T-cell (primary cell): ENCODE measurements at regions not wholly inside any gene's neighbourhood (a gene's known extent, or its start where the extent isn't known, plus 50 kb on each side); places are given as distances from the start of the nearest gene placed in this dataset.

Source experiments
- ATAC-seq, 4 experiments: fragments of 200-7000 bp in 3 of 4; fragments of 150-1000 bp in 1 of 4; cut with Tn5 transposase; replicated peaks in 1 of 4; 1 replicate in 3 of 4; 2 replicates in 1 of 4; pipeline ENCODE4 v1.10.0; 2021; ENCODE audit warnings: moderate library complexity in 3 of 4, mild to moderate bottlenecking in 2 of 4, moderate number of reproducible peaks in 1 of 4
- CTCF ChIA-PET, 2 donors: fragments of 300-600 bp; sonication (Branson Sonifier 250); formaldehyde crosslinking; loops; one replicate each; lab custom pipeline; 2022; ENCODE audit warnings: antibody characterized with exemption in 2 of 2; lab: Charles Lee
- POLR2A ChIA-PET, 2 donors: fragments of 300-600 bp; sonication (Branson Sonifier 250); formaldehyde crosslinking; loops; one replicate each; lab custom pipeline; 2022; ENCODE audit warnings: antibody characterized with exemption in 2 of 2; lab: Charles Lee
- DNase-seq, 35 experiments: peaks; one replicate each; pipeline versions ENCODE4 v3.0.0 to v3.0.0-alpha.2; 2013 to 2023
- H3K27ac ChIP-seq: one replicate; pipeline ENCODE4 v1.5.1; 2013; ENCODE audit warnings: low read length
- H3K27me3 ChIP-seq, 2 experiments: replicated peaks in 1 of 2; 1 replicate in 1 of 2; 2 replicates in 1 of 2; pipeline versions ENCODE4 v1.6.1 to v1.7.0; 2013; ENCODE audit warnings: low read length in 1 of 2, mixed read lengths in 1 of 2; ENCODE audit not compliant: control insufficient read depth in 2 of 2, insufficient read depth in 2 of 2; ENCODE audit errors: extremely low read depth in 1 of 2
- H3K36me3 ChIP-seq, 2 donors: 1 replicate in 1 of 2; 2 replicates in 1 of 2; pipeline versions ENCODE4 v1.6.1 to v1.7.0; 2013; ENCODE audit warnings: low read length in 1 of 2; ENCODE audit not compliant: control insufficient read depth in 2 of 2, insufficient read depth in 1 of 2; ENCODE audit errors: extremely low read depth in 1 of 2
- H3K4me1 ChIP-seq, 2 experiments: 1 replicate in 1 of 2; 2 replicates in 1 of 2; pipeline versions ENCODE4 v1.6.1 to v1.7.0; 2013; ENCODE audit warnings: low read length in 2 of 2, mixed read lengths in 1 of 2; ENCODE audit not compliant: insufficient read depth in 2 of 2, control insufficient read depth in 1 of 2; ENCODE audit errors: extremely low read depth in 1 of 2
- H3K4me3 ChIP-seq, 2 donors: 1 replicate in 1 of 2; 2 replicates in 1 of 2; pipeline versions ENCODE4 v1.5.1 to v1.7.0; 2013; ENCODE audit warnings: mild to moderate bottlenecking in 2 of 2, low read length in 1 of 2, moderate library complexity in 1 of 2; ENCODE audit not compliant: control insufficient read depth in 1 of 2; ENCODE audit errors: extremely low read depth in 1 of 2
- H3K9me3 ChIP-seq: 2 replicates; pipeline ENCODE4 v1.7.0; 2013
- H3K27ac Mint-ChIP-seq, 2 donors: one replicate each; pipeline ENCODE4 v1.8.0; 2020 to 2021; ENCODE audit warnings: mild to moderate bottlenecking in 2 of 2, mixed read lengths in 2 of 2
- H3K27me3 Mint-ChIP-seq, 2 donors: one replicate each; pipeline ENCODE4 v1.8.0; 2021 to 2022; ENCODE audit warnings: mixed read lengths in 2 of 2
- H3K36me3 Mint-ChIP-seq: one replicate; pipeline ENCODE4 v1.8.0; 2021; ENCODE audit warnings: mixed read lengths
- H3K4me1 Mint-ChIP-seq, 3 donors: one replicate each; pipeline ENCODE4 v1.8.0; 2020 to 2022; ENCODE audit warnings: mixed read lengths in 3 of 3, mild to moderate bottlenecking in 1 of 3
- H3K4me3 Mint-ChIP-seq, 3 donors: one replicate each; pipeline ENCODE4 v1.8.0; 2020 to 2022; ENCODE audit warnings: mild to moderate bottlenecking in 3 of 3, mixed read lengths in 3 of 3, moderate library complexity in 3 of 3
- H3K9me3 Mint-ChIP-seq, 3 donors: one replicate each; pipeline ENCODE4 v1.8.0; 2020 to 2022; ENCODE audit warnings: mixed read lengths in 3 of 3
- WGBS: methylation state at CpG from one replicate; pipeline ENCODE4 v1.1.5; 2013; ENCODE audit warnings: missing lambda C conversion rate; ENCODE audit not compliant: insufficient coverage; 5-methylcytosine and 5-hydroxymethylcytosine counted together

- peaks cover 0 to 4% of the 10 kb centered on the region in 2 experiments for H3K27me3 ChIP-seq
- Mint-ChIP-seq H3K36me3 (no peaks in the 10 kb centered on the region), H3K4me3 (no peak overlapping the region), H3K9me3 (peaks cover 6 to 13% (median 7%) of the 10 kb centered on the region in 3 donors), H3K27me3 (peaks cover 3 to 22% of the 10 kb centered on the region in 2 donors), H3K27ac (no peak overlapping the region), H3K4me1 (no peaks in the 10 kb centered on the region)
- no peak for DNase-seq
- no peak for ATAC-seq
- ChIA-PET POLR2A (interaction anchor here in 1 of 2 donors (0.6 kb wide), 1 partner anchor 51 kb away, joined by 3 read pairs; no protein-coding TSS in a partner anchor), CTCF (no interaction called here)
- no peak overlapping the region for H3K27ac ChIP-seq
- no peaks in the 10 kb centered on the region for H3K36me3 ChIP-seq
- H3K4me3 ChIP-seq, result no peak overlapping the region
- WGBS, result no CpG with 5 or more reads among the region's 1 CpG
- H3K9me3 ChIP-seq, result no peaks in the 10 kb centered on the region
- H3K4me1 ChIP-seq, result no peaks in the 10 kb centered on the region
Observed at GRCh38 chr6:169946971-169947370, 195.5 kb downstream of the ERMARD start.

- CTCF ChIA-PET, result no interaction called here
- H3K27me3 Mint-ChIP-seq, result peaks cover 3 to 27% of the 10 kb centered on the region in 2 donors
Observed at GRCh38 chr6:169945117-169945516, 193.7 kb downstream of the ERMARD start.

GRCh38 chr6:169944415-169944814 is 193.0 kb downstream of the ERMARD start:
- Mint-ChIP-seq H3K27me3 (peaks cover 6 to 29% of the 10 kb centered on the region in 2 donors), H3K4me1 (no peaks in the 10 kb centered on the region), H3K9me3 (peaks cover 6 to 13% (median 7%) of the 10 kb centered on the region in 3 donors), H3K4me3 (no peak overlapping the region), H3K36me3 (no peaks in the 10 kb centered on the region), H3K27ac (no peak overlapping the region)
- H3K27ac ChIP-seq, result no peak overlapping the region
- H3K4me3 ChIP-seq, result no peak overlapping the region
- H3K36me3 ChIP-seq, result no peaks in the 10 kb centered on the region
- POLR2A ChIA-PET, result no interaction called here
- H3K27me3 ChIP-seq, result peaks cover 0 to 19% of the 10 kb centered on the region in 2 experiments
- H3K9me3 ChIP-seq, result no peaks in the 10 kb centered on the region
- ATAC-seq (no peak), DNase-seq (no peak)
- CTCF ChIA-PET, result no interaction called here
- no peaks in the 10 kb centered on the region for H3K4me1 ChIP-seq

More at GRCh38 chr6:169945117-169945516, 193.7 kb downstream of the ERMARD start:
- POLR2A ChIA-PET, result no interaction called here
- ATAC-seq (no peak), DNase-seq (no peak)
- Mint-ChIP-seq H3K36me3 (no peaks in the 10 kb centered on the region), H3K27ac (no peak overlapping the region), H3K4me1 (no peaks in the 10 kb centered on the region), H3K4me3 (no peak overlapping the region), H3K9me3 (peaks cover 6 to 13% (median 7%) of the 10 kb centered on the region in 3 donors)
- no CpG with 5 or more reads among the region's 3 CpGs for WGBS
- no peaks in the 10 kb centered on the region for H3K4me1 ChIP-seq
- H3K27me3 ChIP-seq, result peaks cover 0 to 13% of the 10 kb centered on the region in 2 experiments
- no peaks in the 10 kb centered on the region for H3K9me3 ChIP-seq
- no peak overlapping the region for H3K4me3 ChIP-seq
- H3K36me3 ChIP-seq, result no peaks in the 10 kb centered on the region
- no peak overlapping the region for H3K27ac ChIP-seq

- Mint-ChIP-seq H3K9me3 (peaks cover 6 to 13% (median 7%) of the 10 kb centered on the region in 3 donors), H3K27me3 (peaks cover 10 to 32% of the 10 kb centered on the region in 2 donors), H3K36me3 (no peaks in the 10 kb centered on the region), H3K27ac (no peak overlapping the region), H3K4me3 (no peak overlapping the region), H3K4me1 (no peaks in the 10 kb centered on the region)
- no peaks in the 10 kb centered on the region for H3K9me3 ChIP-seq
- CTCF ChIA-PET, result no interaction called here
- no peaks in the 10 kb centered on the region for H3K36me3 ChIP-seq
- ATAC-seq (no peak), DNase-seq (no peak)
- POLR2A ChIA-PET, result no interaction called here
- H3K4me3 ChIP-seq, result no peak overlapping the region
- no peak overlapping the region for H3K27ac ChIP-seq
- no peaks in the 10 kb centered on the region for H3K4me1 ChIP-seq
- H3K27me3 ChIP-seq, result peaks cover 0 to 20% of the 10 kb centered on the region in 2 experiments
Observed at GRCh38 chr6:169944061-169944337, 192.6 kb downstream of the ERMARD start.

GRCh38 chr6:169943241-169944060 is 192.0 kb downstream of the ERMARD start:
- no peak overlapping the region for H3K4me3 Mint-ChIP-seq
- WGBS, result 82% methylated on average over 3 of the region's 7 CpGs
- Histone ChIP-seq H3K27ac (no peak overlapping the region), H3K36me3 (no peaks in the 10 kb centered on the region), H3K4me3 (no peak overlapping the region), H3K4me1 (no peaks in the 10 kb centered on the region), H3K9me3 (no peaks in the 10 kb centered on the region), H3K27me3 (peaks cover 0 to 25% of the 10 kb centered on the region in 2 experiments)
- ChIA-PET POLR2A (no interaction called here), CTCF (interaction anchor here in 1 of 2 donors (0.7 kb wide), 1 partner anchor 1306 kb away, joined by 3 read pairs; no protein-coding TSS in a partner anchor)
- no peaks in the 10 kb centered on the region for H3K4me1 Mint-ChIP-seq
- ATAC-seq (no peak), DNase-seq (no peak)
- peaks cover 13 to 32% of the 10 kb centered on the region in 2 donors for H3K27me3 Mint-ChIP-seq
- H3K36me3 Mint-ChIP-seq, result no peaks in the 10 kb centered on the region
- H3K27ac Mint-ChIP-seq, result no peak overlapping the region
- peaks cover 6 to 13% (median 7%) of the 10 kb centered on the region in 3 donors for H3K9me3 Mint-ChIP-seq

- H3K27ac Mint-ChIP-seq, result no peak overlapping the region
- H3K27me3 ChIP-seq, result peaks cover 0 to 32% of the 10 kb centered on the region in 2 experiments
- DNase-seq, result no peak
- POLR2A ChIA-PET, result interaction anchor here in 1 of 2 donors (0.6 kb wide), 1 partner anchor 10 kb away, joined by 4 read pairs; no protein-coding TSS in a partner anchor
- no peak overlapping the region for H3K27ac ChIP-seq
- no peaks in the 10 kb centered on the region for H3K4me1 Mint-ChIP-seq
- CTCF ChIA-PET, result interaction anchor here in 1 of 2 donors (0.5 kb wide), 1 partner anchor 8 kb away, joined by 3 read pairs; no protein-coding TSS in a partner anchor
- no peaks in the 10 kb centered on the region for H3K9me3 ChIP-seq
- no peak for ATAC-seq
- no peak overlapping the region for H3K4me3 ChIP-seq
- no peaks in the 10 kb centered on the region for H3K36me3 ChIP-seq
- no peaks in the 10 kb centered on the region for H3K4me1 ChIP-seq
- H3K27me3 Mint-ChIP-seq, result peaks cover 17 to 37% of the 10 kb centered on the region in 2 donors
- no peaks in the 10 kb centered on the region for H3K36me3 Mint-ChIP-seq
- H3K9me3 Mint-ChIP-seq, result peaks cover 6 to 13% (median 7%) of the 10 kb centered on the region in 3 donors
- H3K4me3 Mint-ChIP-seq, result no peak overlapping the region
Observed at GRCh38 chr6:169942173-169942572, 190.8 kb downstream of the ERMARD start.
